Urothelium cell line (cell line): ENCODE measurements at regions not wholly inside any gene's neighbourhood (a gene's known extent, or its start where the extent isn't known, plus 50 kb on each side); places are given as distances from the start of the nearest gene placed in this dataset.
A peak's percentile ranks its signal among the peaks of the same experiment; 100 is the strongest.
"Not testable (repeated sequence)": the region's sequence is repeated elsewhere in the genome, so short reads cannot be mapped to it uniquely, and the experiment has no call there.

Source experiments
- DNase-seq: peaks from one replicate; pipeline ENCODE4 v3.0.0; 2011; ENCODE audit warnings: low spot score, mixed read lengths
- FAIRE-seq: peaks from 2 replicates; lab custom pipeline; 2011; peaks lifted over from hg19 to GRCh38; lab: Jason Lieb, UNC

DNA sequence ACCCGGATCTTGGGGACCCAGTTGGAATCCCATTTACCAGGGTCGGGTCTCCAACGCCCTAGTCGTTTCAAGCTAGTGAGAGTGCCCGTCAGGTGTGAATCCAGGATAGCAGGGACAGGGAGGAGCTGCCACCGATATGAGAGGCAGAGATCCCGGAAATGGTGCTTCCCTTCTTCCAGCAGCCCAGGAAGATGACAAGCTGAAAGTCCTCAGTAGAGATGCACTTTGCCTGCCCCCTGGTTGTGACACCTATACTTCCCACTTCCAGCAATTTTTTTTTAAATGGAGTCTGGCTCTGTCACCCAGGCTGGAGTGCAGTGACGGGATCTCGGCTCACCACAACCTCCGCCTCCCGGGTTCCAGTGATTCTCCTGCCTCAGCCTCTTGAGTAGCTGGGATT lies 503.0 kb downstream of the NTRK3 start:
- no peak for FAIRE-seq
- no peak for DNase-seq

DNA sequence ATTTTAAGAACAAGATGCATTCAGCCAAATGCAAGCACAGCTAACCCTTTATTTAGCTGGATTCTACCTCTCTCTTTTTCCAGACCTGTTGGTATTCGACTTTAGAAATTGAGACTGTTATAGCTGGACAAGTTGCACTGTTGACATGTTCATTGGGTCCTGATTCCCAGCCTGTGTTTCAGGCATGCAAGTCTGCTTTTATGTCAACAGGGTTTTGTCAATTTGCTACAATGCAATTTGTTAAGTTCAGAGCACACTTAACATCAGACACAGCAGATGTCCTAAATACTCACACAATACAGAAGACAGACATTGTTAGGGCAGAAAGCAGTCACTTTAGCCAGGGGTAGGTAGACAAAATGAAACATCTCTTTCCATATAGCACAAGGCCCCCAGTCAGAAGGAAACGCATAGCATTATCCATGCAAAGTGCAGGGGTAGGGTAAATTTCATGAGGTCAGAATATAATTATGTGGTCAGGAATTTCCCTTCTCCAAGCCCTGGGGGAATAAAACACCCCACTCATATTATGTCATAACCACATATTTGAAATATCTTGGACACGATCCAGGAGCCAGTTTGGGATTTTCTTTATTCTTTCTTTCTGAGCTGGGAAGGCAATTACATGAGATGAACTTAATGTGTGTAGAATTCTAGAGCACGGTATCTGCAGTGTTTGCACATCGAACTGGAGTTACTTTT lies 504.1 kb downstream of the NTRK3 start:
- FAIRE-seq (peak; percentile 76), DNase-seq (peak; percentile 77)

DNA sequence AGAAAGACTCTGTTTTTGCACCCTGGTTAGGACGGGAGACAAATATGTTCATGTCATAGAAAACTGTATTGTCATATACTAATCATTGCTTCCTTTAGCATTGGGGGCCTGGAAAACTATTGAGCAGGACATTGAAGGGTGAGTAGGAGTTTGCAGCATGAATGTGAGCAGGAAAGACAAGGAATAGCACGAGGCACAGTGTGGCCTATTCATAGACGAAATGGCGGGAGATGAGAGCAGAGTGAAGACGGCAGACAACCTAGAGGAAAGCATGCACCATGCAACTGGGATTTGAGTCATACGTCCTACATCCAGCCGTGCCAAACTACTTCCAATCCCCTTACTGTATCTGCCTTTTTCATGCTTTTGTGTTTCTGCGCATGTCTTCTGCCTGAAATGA lies 508.1 kb downstream of the NTRK3 start:
- FAIRE-seq (no peak), DNase-seq (no peak)

DNA sequence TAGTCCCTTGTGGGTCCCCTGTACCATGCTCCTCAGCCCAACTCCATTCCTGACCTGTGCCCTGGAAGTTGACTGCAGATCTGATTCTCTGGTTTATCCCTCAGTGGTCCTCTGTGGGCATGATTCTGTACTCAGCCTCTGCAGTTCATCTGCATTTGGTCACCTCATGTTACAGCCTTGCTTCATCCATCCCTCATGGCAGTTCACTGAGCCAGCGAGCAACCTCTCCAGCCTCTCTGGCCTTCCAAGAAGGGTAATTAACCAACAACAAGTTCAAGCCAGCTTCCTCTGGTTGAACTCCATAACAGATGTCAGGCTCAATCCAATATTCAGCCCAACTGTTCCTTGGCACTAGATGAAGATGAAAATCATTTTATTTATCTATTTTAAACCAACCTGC lies 509.5 kb downstream of the NTRK3 start:
- FAIRE-seq = no peak

DNA sequence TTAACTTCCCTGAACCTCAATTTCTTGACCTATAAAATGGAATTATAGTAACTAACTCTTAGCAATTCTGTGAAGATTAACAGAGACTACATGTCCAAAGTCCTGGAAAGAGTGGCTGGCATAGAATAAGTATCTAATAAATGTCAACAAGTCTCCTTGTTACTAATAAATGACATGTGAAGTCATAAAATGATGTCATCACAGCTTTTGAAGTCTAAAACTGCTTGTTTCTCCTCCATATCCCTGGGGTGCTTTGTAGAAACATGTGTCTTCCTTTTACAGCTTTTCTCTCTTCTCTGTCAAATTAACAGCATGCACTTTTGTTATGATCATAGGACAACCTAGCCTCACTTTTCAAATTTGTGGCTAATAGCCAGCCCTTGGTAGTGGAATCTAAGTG lies 510.2 kb downstream of the NTRK3 start:
- DNase-seq (no peak), FAIRE-seq (no peak)

More for the DNA sequence above, 509.5 kb downstream of the NTRK3 start:
- no peak for DNase-seq

DNA sequence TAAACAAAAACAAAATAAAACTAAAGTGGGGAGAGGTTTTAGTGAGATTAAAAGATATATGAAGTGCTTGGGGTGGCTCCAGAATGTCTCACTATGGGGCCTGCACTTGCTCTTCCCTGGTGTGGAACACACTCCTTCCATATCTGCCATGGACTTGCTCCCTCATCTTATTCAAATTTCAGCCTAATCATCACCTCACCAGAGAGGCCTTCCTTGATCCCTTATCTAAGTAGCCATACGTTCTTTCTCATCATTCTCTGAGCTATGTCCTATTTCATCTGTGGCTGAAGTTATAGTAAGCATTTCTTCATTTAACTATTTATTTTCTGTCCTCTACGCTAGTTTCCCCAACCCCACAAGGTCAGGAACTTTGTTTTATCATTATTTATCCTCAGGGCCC lies 511.7 kb downstream of the NTRK3 start:
- no peak for FAIRE-seq
- no peak for DNase-seq

DNA sequence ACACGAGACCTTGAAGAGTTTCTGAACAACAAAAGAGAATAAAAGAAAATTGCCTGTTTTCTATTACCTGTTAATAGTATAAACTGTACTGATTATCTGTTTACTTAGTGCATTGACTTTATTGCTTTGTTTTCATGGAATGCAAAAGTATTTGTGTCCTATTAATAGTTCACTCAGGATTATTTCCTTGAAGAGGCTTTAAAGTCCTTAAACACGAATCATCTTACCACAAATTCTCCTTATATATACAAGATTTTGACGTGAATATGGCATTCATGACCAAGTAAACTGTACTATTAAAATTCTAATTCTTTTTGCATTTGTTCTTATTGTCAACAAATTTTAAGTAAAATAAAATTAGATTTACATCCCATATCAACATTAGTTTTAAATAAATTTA lies 513.0 kb downstream of the NTRK3 start:
- FAIRE-seq = no peak
- DNase-seq = no peak

DNA sequence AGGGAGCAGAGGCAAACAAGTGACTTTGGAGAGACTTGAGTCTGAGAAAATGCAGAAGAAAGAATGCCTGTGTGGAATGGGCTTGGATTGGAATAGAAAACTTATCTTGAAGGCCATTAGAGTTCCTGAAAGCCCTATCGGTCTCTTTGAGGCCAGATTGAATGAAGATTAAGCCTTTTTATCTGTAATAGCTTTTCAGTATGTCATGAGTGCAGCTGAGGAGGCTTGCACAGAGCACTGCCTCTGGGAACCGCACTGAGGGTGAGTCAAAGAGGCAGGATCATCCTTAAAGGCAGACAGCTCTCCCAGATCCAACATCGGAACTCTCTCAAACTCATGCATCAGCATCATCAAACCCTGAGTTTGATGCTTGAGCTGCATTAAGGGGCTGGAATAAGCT lies 515.2 kb downstream of the NTRK3 start:
- DNase-seq (no peak), FAIRE-seq (no peak)

DNA sequence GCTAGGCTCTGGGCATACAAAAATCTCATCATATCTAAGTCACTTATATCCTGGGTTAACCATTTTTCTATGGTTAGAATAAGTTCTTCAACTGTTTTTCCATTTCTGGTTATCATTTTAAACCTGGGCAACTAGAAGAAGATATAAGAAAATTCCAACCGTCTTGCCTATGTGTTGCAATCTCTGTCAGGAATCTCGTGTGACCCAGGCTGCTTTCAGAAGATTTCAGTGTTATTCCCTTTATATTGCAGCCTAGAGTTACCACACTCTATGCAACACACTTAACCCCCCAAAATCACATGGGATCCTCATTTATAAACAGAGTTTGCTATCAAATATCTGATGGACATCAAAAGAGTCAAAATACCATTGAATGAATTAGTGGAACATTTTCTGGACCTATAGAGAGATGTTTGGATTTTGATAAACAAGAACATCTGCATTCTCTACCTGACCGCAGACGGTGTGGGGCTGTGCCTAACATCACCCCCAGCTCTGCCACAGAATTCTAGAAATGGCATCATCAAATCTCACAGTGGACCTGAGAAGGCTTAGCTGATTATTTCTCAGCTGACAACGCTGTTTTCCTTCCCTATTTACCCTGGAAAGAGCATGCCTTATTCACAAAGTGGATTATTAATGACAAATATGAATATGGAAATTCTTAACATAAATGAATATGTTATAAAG lies 515.7 kb downstream of the NTRK3 start:
- FAIRE-seq (no peak), DNase-seq (no peak)

DNA sequence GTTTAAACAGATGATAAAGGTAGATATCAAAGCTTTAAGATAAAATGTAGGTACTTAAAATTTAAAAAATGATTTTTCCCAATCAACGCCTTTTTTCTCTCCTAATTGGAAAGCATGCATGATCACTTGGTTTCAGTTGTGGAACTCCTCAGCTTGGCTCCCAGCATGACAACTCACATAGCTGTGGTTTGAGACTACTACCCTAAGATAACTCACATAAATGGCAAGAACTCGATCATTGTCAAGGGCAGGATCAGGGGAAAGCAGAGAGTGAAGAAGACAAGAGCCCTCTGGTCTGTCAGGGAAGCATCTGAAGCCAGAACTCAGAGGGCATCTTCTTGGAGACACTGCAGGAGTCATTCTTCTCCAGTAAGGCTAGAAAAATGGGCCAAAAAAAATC lies 516.7 kb downstream of the NTRK3 start:
- DNase-seq (no peak), FAIRE-seq (no peak)

DNA sequence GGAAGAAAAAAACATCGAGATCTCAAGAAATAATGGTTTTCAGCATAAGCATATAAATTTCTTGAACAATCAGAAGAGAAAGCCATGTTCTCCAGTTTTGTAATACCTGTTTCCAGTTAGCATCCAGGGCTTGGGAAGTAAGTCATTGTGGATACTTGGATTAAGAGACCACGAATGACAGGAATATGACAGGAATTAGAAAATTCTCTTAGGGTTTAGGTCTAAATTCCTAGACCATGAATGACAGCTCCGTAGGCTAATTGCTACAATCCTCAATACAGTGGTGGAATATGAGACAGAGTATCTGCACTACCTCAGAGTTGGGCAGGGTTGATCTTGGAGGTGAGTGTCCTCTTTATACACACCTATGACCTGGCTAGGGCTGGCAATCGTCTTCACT lies 517.5 kb downstream of the NTRK3 start:
- DNase-seq (no peak), FAIRE-seq (no peak)

DNA sequence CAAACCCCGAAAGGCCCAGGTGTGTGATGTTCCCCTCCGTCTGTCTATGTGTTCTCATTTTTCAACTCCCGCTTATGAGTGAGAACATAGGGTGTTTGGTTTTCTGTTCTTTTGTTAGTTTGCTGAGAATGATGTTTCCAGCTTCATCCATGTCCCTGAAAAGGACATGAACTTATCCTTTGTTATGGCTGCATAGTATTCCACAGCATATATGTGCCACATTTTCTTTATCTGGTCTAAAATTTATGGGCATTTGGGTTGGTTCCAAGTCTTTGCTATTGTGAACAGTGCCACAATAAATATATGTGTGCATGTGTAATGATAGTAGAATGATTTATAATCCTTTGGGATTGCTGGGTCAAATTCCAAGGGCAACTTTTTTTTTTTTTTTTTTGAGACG lies 519.1 kb downstream of the NTRK3 start:
- not testable (repeated sequence) for DNase-seq, FAIRE-seq

DNA sequence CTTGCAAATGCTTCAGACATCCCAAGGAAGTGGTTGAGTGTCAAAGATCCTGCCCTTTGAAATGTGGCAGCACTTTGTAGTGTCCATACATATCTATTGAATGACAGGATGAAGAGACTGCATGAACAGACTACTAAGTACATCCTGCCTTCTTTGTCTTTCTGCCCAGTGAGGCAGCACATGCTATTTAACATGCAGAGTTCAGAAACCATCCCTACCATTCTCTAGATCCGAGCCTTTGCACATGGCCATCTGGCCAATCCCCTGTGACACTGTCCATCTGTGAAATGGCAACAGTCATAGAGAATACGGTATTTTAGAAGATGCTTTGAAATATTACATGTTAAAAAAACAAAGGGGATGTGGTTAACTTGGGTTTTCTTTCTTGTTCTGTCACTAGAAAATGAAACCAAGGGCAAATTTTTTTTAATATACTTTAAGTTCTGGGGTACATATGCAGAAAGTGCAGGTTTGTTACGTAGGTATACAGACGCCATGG lies 519.6 kb downstream of the NTRK3 start:
- FAIRE-seq (no peak), DNase-seq (no peak)

DNA sequence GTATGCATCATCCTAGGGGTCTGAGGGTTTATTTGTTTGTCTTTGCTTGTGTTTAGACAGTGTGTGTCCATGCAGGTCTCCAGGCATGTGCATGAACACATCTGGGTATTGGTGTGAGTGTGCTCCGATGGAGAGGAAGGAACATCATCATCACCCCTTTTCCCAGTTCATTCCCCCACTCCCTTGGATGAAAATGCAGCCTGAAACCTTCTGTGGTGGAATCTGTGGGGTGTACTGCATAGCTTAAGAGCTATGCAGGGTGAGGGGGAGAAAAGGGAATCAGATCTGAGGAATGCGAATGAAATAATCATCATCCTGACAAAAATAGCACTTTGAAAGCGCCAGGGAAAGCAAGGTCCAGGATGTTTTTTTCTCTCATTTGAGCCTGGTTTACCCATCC lies 520.1 kb downstream of the NTRK3 start:
- DNase-seq = no peak
- FAIRE-seq = peak; percentile 76

DNA sequence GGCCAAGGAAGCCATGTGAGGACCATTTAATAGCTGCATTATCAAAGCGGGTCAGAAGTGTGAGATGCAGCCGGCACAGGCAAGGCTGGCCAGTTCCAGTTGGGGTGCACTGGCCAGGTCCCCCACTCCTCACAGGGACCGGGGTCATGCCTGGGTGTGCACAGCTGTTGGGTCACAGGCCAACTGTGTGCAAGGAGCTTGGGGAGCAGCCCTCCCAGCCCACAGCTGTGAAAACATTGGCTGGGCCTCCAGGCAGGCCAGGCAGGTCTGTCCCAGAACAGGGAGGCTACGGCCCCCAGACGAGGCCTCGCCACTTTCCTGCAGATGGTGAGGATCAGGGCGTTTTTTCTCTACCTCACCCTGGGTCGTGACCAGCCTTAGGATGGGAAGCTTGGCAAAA lies 521.0 kb downstream of the NTRK3 start:
- DNase-seq (no peak), FAIRE-seq (no peak)

DNA sequence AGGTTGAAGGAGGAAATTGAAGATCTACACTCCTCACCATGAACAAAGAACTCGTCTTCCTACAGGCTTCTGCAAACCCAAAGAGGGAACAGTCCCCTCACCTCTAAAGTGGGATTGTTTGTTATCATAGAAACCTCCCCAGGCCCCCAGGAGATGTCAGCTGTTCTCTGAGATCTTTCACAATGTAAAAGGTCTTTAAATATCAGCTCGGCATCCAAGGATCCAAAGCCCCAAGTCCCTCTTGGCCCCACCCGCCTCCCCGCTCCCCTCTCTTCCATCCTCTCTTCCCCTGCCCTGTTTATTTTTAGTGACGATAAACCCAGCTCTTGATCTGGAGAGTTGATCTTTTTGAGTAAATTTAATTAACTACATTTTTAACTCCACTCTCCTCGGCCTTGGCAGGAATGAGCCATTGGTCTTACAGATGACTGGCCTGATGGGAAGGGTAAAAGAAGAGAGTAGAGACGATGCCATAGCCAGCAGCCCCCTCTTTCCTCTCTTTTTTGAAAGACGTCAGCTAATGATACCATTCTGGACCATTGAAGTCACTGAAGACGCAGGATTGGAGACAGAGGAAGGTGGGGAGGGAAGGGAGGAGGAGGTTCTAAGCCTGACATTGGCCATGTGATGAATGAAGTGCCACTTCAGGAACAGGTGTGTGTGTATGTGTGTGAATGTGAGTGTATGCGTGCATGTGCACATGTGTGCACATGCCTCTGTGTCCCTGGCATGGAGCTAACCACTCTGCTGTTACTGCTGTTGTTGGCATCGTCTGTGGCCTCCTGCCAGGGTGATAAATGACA lies 521.8 kb downstream of the NTRK3 start:
- FAIRE-seq (peak; percentile 58), DNase-seq (no peak)

DNA sequence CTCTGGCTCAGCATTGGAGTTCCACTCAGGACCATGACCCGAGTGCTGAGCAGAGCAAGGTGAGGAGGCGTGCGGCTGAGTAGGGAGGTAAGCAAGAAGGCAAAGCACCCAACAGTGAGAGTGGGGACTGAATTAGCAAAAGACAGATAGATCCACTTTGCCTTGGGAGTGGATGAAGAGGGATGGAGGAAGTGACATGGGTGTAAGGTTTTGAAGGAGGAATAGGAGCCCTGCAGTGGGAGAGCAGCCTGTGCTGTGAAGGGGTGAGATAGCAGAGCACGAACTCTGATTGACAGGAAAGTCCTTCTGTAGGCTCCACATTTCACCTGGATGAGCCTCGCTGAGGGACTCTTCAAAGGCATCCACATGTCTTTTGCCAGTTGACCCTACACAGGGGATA lies 522.6 kb downstream of the NTRK3 start:
- FAIRE-seq = no peak
- no peak for DNase-seq

DNA sequence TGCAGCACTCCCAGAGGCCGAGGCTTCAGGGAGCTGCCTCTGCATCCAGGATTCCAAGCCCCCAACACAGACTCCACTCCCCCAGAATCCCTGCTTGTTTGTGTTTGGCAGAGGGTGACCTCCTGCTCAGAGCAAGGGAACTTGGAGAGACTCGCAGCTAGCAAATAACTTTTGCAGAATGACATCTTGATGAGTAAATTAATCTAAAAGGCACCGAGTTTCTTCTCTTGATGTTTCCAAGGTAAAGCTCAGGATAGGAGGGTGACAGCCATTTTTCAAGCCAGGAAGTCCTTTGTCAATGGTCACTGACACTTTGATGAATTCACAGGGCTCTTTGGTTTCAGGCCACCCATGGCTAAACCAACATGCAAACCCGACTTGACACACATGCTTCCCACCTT lies 523.0 kb downstream of the NTRK3 start:
- DNase-seq (no peak), FAIRE-seq (no peak)

DNA sequence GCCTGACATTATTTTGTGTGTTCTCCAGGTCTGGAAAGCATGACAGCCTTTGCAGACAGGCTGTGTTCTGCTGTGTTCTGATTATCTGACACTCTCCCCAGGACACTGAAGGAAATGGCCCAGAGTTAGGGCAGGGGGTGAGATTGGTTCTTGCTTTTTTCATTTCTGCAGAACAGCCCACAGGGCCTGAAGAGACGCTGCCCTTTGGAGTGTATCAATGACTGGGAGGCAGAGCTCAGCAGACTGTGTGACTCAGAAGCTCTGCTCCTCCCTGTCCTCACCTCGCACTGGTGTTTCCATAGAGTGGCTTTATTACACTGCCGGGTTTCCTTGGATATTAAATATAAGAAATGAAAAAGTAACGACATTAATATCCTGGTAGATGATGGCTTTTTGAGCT lies 523.6 kb downstream of the NTRK3 start:
- no peak for FAIRE-seq
- no peak for DNase-seq

DNA sequence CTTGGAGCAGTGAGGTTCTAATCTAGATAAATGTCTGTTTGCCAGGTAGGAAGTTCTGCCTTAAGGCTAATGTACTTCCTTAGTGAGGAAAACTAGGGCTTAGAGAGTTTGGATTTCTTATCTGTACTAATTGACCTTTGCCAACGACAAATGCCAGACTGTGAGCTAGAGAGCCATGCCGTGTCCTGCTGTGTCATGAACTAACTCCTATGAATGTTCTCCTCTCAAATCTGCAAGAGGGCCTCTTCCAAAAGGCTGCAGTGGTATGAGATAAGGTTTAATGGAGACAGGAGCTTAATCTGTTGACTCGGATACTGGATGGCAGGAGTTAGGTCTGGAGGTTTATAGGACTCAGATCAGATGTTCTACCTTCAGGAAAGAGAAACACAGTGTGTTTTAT lies 524.9 kb downstream of the NTRK3 start:
- DNase-seq (no peak), FAIRE-seq (no peak)

DNA sequence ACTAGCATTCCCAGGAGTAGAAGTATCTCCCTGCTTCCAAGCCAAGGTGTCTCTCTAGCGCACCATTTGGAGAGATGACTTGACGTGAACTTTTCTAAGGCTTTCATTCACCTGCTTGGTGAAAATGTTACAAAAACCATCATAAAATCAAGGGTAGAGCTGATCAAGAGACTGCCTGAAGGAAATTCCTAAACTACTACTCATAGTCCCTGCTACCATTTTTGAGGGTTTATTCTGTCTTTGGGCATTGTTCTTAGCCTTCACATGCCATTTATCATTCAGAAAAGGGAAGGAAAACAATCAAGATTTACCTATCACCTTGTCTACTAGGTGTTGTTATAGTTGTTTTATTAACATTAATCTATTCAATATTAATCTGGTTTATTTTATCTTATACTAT lies 525.8 kb downstream of the NTRK3 start:
- DNase-seq = no peak
- no peak for FAIRE-seq

DNA sequence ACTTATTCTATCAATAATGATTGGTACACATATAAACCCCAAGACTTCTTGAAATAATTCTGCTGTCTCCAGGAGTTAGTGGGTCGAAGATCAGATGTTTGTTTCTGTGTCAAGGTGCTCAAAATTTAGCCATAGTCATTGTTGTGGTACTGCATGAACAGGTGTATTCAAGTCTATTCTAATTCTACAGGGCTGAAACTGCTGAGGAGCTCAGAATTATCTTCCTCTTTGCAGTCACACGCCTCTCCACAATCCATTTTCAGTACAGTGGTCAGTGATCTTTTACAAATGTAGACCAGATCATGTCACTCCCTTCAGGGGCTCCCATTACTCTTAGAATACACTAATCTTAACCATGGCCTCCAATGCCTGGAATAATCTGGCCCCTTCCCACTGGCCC lies 527.5 kb downstream of the NTRK3 start:
- DNase-seq (no peak), FAIRE-seq (no peak)
